ENCODE measurements at regions not wholly inside any gene's neighbourhood (a gene's known extent, or its start where the extent isn't known, plus 50 kb on each side); places are given as distances from the start of the nearest gene placed in this dataset.

DNA sequence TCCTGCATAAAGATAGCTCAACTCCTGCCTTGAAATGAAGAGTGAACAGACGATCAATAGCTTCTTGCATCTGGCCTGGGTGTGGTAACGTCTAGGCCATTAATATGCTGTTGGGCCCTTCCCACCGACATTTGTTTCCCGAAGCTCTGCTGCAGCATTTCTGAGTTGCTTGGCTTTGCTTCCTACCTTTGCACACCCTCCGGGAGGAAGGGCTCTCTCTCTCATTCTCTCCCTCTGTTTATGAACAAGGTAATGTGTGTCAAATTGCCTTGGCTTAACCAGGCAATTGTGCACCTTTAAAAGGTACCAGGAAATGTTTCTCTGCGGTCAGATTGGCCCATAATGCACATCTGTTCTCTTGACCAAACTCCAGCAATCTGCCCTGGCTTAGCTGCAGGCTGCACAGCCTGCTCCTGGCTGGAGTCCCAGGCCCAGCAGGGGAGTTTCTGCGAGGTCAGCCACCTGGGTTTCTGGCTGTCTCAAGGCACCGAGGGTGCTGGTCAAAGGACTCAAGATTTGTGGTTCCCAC, 223.7 kb downstream of the SNX10 start:
- Mint-ChIP-seq H3K4me3 (no peak overlapping the region), H3K27me3 (peaks cover 9 to 14% of the 10 kb centered on the region in 2 donors), H3K27ac (no peak overlapping the region), H3K9me3 (peaks cover 0 to 3% (median under 1%) of the 10 kb centered on the region in 8 donors), H3K36me3 (no peaks in the 10 kb centered on the region), H3K4me1 (no peaks in the 10 kb centered on the region)
- ChIA-PET POLR2A (ENCODE audit: partially characterized antibody) (no interaction called here), CTCF (ENCODE audit: partially characterized antibody) (no interaction called here)
- Histone ChIP-seq H3K27me3 (ENCODE audit: insufficient read depth, low read length) (peaks cover 7% of the 10 kb centered on the region), H3K36me3 (ENCODE audit: insufficient read depth, low read length) (no peaks in the 10 kb centered on the region), H3K4me3 (ENCODE audit: low read length in 2 of 2) (no peak overlapping the region), H3K4me1 (ENCODE audit: insufficient read depth, low read length) (no peaks in the 10 kb centered on the region), H3K27ac (ENCODE audit: low read depth, low read length) (no peak overlapping the region), H3K9me3 (ENCODE audit: control insufficient read depth in 1 of 2, low read length in 2 of 2) (no peaks in the 10 kb centered on the region)
- no peak for DNase-seq
- intact Hi-C loops (cut with micrococcal nuclease): no loop called here

DNA sequence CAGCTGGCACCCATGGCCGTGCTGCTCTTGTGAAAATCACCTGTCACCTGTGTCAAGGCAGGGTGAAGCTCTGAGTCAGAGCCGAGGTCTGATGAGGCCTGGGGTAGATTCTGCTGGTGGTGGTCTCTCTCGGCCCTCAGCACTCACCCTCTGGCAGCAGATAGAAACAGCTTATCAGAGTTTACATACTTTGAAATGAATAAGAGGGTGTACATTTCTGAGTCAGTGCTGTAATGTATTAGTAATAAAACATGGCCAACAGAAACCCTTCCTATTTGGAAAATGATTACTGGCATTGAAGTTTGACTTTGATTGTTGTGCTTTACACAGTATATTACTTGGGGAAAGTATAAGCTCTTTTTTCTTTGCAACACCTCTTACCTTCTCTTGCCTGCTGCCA, 228.8 kb downstream of the SNX10 start:
- POLR2A ChIA-PET (ENCODE audit: partially characterized antibody): no interaction called here
- H3K27me3 Mint-ChIP-seq: peaks cover 11 to 17% of the 10 kb centered on the region in 2 donors
- H3K9me3 Mint-ChIP-seq: peaks cover 0 to 20% (median 10%) of the 10 kb centered on the region in 8 donors
- intact Hi-C loops (cut with micrococcal nuclease): no loop called here
- no peak for DNase-seq
- no peaks in the 10 kb centered on the region for H3K36me3 Mint-ChIP-seq
- no peak overlapping the region for H3K4me3 Mint-ChIP-seq
- H3K27ac ChIP-seq (ENCODE audit: low read depth, low read length): no peak overlapping the region
- H3K4me1 ChIP-seq (ENCODE audit: insufficient read depth, low read length): no peaks in the 10 kb centered on the region
- peaks cover 0 to 5% of the 10 kb centered on the region in 2 donors for H3K9me3 ChIP-seq (ENCODE audit: control insufficient read depth in 1 of 2, low read length in 2 of 2)
- H3K4me1 Mint-ChIP-seq: no peaks in the 10 kb centered on the region
- no peak overlapping the region for H3K27ac Mint-ChIP-seq
- no peaks in the 10 kb centered on the region for H3K36me3 ChIP-seq (ENCODE audit: insufficient read depth, low read length)
- CTCF ChIA-PET (ENCODE audit: partially characterized antibody): no interaction called here
- no peak overlapping the region for H3K4me3 ChIP-seq (ENCODE audit: low read length in 2 of 2)
- peaks cover 7% of the 10 kb centered on the region for H3K27me3 ChIP-seq (ENCODE audit: insufficient read depth, low read length)

DNA sequence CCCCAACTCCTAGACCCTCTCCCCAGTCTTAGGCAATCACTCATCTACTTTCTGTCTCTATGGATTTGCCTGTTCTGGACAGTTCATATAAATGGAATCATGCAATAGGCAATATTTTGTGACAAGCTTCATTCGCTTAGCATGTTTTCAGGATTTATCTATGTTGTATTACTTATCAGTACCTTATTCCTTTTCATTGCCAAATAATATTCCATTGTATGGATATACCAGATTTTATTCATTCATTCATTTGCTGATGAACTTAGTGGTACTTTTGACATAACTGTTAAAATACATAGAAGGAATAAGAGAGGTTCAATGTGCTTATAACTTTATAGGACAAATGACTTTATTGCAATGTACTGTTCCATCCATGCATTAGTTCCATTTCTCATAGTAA, 231.0 kb downstream of the SNX10 start:
- H3K36me3 Mint-ChIP-seq: no peaks in the 10 kb centered on the region
- H3K4me1 ChIP-seq (ENCODE audit: insufficient read depth, low read length): no peaks in the 10 kb centered on the region
- peaks cover 0 to 20% (median 10%) of the 10 kb centered on the region in 8 donors for H3K9me3 Mint-ChIP-seq
- CTCF ChIA-PET (ENCODE audit: partially characterized antibody): no interaction called here
- POLR2A ChIA-PET (ENCODE audit: partially characterized antibody): no interaction called here
- peaks cover 0 to 1% (median 0%) of the 10 kb centered on the region in 4 donors for H3K4me1 Mint-ChIP-seq
- peaks cover 7% of the 10 kb centered on the region for H3K27me3 ChIP-seq (ENCODE audit: insufficient read depth, low read length)
- no peak overlapping the region for H3K4me3 ChIP-seq (ENCODE audit: low read length in 2 of 2)
- H3K36me3 ChIP-seq (ENCODE audit: insufficient read depth, low read length): no peaks in the 10 kb centered on the region
- H3K4me3 Mint-ChIP-seq: no peak overlapping the region
- H3K9me3 ChIP-seq (ENCODE audit: control insufficient read depth in 1 of 2, low read length in 2 of 2): peaks cover 0 to 5% of the 10 kb centered on the region in 2 donors
- no peak overlapping the region for H3K27ac Mint-ChIP-seq
- H3K27ac ChIP-seq (ENCODE audit: low read depth, low read length): no peak overlapping the region
- intact Hi-C loops (cut with micrococcal nuclease): no loop called here
- DNase-seq: no peak
- H3K27me3 Mint-ChIP-seq: peaks cover 8 to 12% of the 10 kb centered on the region in 2 donors

DNA sequence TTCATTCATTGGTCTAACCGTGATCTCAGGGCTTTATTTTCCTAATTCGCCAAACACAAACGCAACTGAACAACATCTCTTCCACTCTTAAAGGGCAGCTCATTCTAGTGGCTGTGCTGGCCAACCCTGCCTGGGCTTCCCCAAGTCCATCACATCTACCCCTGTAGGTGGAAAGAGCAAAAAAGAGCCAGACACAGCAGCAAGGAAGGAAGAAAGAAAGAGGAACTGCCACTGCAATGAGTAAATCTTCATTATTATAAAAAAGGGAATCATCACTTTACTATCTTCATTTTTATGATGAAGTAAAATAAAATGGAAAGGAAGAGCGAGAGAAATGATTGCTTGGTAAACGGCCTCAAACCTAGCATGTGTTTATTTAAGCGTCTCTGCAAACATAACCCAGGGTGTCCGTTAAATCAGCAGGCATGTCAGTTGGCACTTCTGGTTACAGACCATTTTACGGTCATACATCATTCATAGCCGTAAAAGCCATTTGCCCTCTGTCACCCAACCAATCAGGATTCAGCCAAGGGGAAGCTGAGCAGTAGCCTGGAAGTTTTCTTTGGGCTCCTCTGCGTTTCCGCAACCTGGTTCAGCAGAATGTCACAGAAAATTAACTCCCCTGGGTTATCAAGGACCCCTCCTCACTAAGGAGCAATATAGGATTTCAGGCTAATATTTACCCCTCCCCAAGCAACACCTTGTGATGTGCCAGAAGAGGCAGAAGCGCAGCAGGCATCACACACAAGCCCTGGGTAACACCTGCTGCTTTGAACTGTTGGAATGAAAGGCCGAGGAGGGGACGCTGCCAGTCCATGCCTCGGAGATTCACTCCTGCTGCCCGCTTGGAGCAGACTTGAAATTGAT, 234.0 kb downstream of the SNX10 start:
- Mint-ChIP-seq H3K4me1 (peaks cover 0 to 1% (median 0%) of the 10 kb centered on the region in 4 donors), H3K4me3 (no peak overlapping the region), H3K27me3 (peaks cover 5 to 16% of the 10 kb centered on the region in 2 donors), H3K9me3 (peaks cover 0 to 20% (median 10%) of the 10 kb centered on the region in 8 donors), H3K27ac (no peak overlapping the region), H3K36me3 (no peaks in the 10 kb centered on the region)
- Histone ChIP-seq H3K36me3 (ENCODE audit: insufficient read depth, low read length) (no peaks in the 10 kb centered on the region), H3K4me1 (ENCODE audit: insufficient read depth, low read length) (no peaks in the 10 kb centered on the region), H3K27ac (ENCODE audit: low read depth, low read length) (no peak overlapping the region), H3K27me3 (ENCODE audit: insufficient read depth, low read length) (no peaks in the 10 kb centered on the region), H3K4me3 (ENCODE audit: low read length in 2 of 2) (no peak overlapping the region), H3K9me3 (ENCODE audit: control insufficient read depth in 1 of 2, low read length in 2 of 2) (peaks cover 0 to 5% of the 10 kb centered on the region in 2 donors)
- ChIA-PET CTCF (ENCODE audit: partially characterized antibody) (no interaction called here), POLR2A (ENCODE audit: partially characterized antibody) (no interaction called here)
- intact Hi-C loops (cut with micrococcal nuclease): no loop called here
- DNase-seq: no peak

DNA sequence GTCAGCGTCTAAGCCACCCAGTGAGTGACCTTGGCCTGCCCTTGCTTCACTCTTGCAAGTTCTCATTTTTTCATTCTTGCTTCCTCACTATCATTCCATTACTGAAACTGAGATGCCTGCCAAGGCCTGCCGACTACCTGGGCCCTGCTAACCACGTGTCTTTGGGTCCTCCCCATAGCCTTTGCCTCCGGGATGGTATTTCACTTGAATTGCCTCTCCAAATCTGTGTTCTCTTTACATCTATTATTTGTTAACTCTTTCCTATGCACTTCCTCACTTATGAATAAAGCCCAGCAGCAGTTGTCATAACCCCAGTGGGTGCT, 234.6 kb downstream of the SNX10 start:
- Histone ChIP-seq H3K36me3 (ENCODE audit: insufficient read depth, low read length) (no peaks in the 10 kb centered on the region), H3K27me3 (ENCODE audit: insufficient read depth, low read length) (no peaks in the 10 kb centered on the region), H3K4me3 (ENCODE audit: low read length in 2 of 2) (no peak overlapping the region), H3K4me1 (ENCODE audit: insufficient read depth, low read length) (no peaks in the 10 kb centered on the region), H3K27ac (ENCODE audit: low read depth, low read length) (no peak overlapping the region), H3K9me3 (ENCODE audit: control insufficient read depth in 1 of 2, low read length in 2 of 2) (peaks cover 0 to 5% of the 10 kb centered on the region in 2 donors)
- ChIA-PET CTCF (ENCODE audit: partially characterized antibody) (no interaction called here), POLR2A (ENCODE audit: partially characterized antibody) (no interaction called here)
- intact Hi-C loops (cut with micrococcal nuclease): no loop called here
- Mint-ChIP-seq H3K27me3 (peaks cover 6 to 19% of the 10 kb centered on the region in 2 donors), H3K9me3 (peaks cover 0 to 20% (median 9%) of the 10 kb centered on the region in 8 donors), H3K36me3 (no peaks in the 10 kb centered on the region), H3K27ac (no peak overlapping the region), H3K4me3 (no peak overlapping the region), H3K4me1 (peaks cover 0 to 1% (median 0%) of the 10 kb centered on the region in 4 donors)
- DNase-seq: no peak

DNA sequence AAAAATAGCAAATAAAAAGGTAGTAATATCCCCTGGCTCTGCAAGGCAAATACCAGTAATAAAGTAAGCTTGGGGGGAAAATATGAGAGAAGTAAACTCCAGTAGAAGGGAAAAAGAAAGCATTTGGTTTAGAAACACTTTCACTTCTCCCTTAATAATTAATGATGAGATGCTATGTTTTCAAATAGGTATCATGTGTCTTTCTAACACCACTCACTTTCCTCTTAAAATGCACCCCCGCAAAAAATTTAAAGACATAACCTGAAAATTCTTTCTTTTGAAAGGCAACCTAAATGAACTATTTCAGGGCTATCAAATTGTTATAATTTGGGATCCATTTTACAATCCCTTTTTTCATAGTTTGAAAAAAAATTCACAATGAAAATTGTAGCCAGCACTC, 240.3 kb downstream of the SNX10 start:
- Mint-ChIP-seq H3K36me3 (no peaks in the 10 kb centered on the region), H3K27ac (no peak overlapping the region), H3K9me3 (peaks cover 0 to 2% (median 0%) of the 10 kb centered on the region in 8 donors), H3K27me3 (peaks cover 15 to 45% of the 10 kb centered on the region in 2 donors), H3K4me3 (no peak overlapping the region), H3K4me1 (no peaks in the 10 kb centered on the region)
- no peak overlapping the region for H3K4me3 ChIP-seq (ENCODE audit: low read length in 2 of 2)
- no peaks in the 10 kb centered on the region for H3K9me3 ChIP-seq (ENCODE audit: control insufficient read depth in 1 of 2, low read length in 2 of 2)
- H3K27me3 ChIP-seq (ENCODE audit: insufficient read depth, low read length): no peaks in the 10 kb centered on the region
- intact Hi-C loops (cut with micrococcal nuclease): no loop called here
- no peaks in the 10 kb centered on the region for H3K36me3 ChIP-seq (ENCODE audit: insufficient read depth, low read length)
- no peaks in the 10 kb centered on the region for H3K4me1 ChIP-seq (ENCODE audit: insufficient read depth, low read length)
- no peak for DNase-seq
- no peak overlapping the region for H3K27ac ChIP-seq (ENCODE audit: low read depth, low read length)
- ChIA-PET CTCF (ENCODE audit: partially characterized antibody) (no interaction called here), POLR2A (ENCODE audit: partially characterized antibody) (no interaction called here)

DNA sequence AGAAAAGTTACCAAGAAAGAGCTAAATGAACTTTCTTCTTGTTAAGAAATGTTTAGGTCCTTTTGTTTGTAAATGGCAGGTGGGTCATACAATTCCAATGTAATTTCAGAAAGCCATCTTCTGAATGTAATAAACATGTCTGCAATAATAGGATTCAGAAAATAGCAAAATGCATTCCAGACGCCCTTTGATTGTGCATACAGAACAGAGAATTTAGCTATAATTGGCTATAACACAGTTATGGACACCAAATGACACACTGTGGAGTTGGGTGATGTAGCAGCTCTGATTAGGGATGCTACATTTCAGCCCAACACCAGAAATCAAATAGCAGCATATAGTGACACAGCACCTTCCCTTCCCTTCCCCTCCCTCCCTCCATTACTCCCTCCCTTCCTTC, 240.8 kb downstream of the SNX10 start:
- intact Hi-C loops (cut with micrococcal nuclease): no loop called here
- no peaks in the 10 kb centered on the region for H3K4me1 Mint-ChIP-seq
- H3K27me3 ChIP-seq (ENCODE audit: insufficient read depth, low read length): no peaks in the 10 kb centered on the region
- no peaks in the 10 kb centered on the region for H3K9me3 ChIP-seq (ENCODE audit: control insufficient read depth in 1 of 2, low read length in 2 of 2)
- CTCF ChIA-PET (ENCODE audit: partially characterized antibody): no interaction called here
- H3K27ac ChIP-seq (ENCODE audit: low read depth, low read length): no peak overlapping the region
- H3K4me3 Mint-ChIP-seq: no peak overlapping the region
- no peak overlapping the region for H3K27ac Mint-ChIP-seq
- DNase-seq: no peak
- POLR2A ChIA-PET (ENCODE audit: partially characterized antibody): no interaction called here
- peaks cover 19 to 49% of the 10 kb centered on the region in 2 donors for H3K27me3 Mint-ChIP-seq
- H3K4me3 ChIP-seq (ENCODE audit: low read length in 2 of 2): no peak overlapping the region
- H3K4me1 ChIP-seq (ENCODE audit: insufficient read depth, low read length): no peaks in the 10 kb centered on the region
- H3K9me3 Mint-ChIP-seq: peaks cover 0 to 2% (median 0%) of the 10 kb centered on the region in 8 donors
- no peaks in the 10 kb centered on the region for H3K36me3 ChIP-seq (ENCODE audit: insufficient read depth, low read length)
- H3K36me3 Mint-ChIP-seq: no peaks in the 10 kb centered on the region
